NAMALWA (cell line): ENCODE measurements at regions not wholly inside any gene's neighbourhood (a gene's known extent, or its start where the extent isn't known, plus 50 kb on each side); places are given as distances from the start of the nearest gene placed in this dataset.

Source experiments
- DNase-seq: peaks from one replicate; pipeline ENCODE4 v3.0.0-alpha.2; 2015; ENCODE audit warnings: low spot score

DNA sequence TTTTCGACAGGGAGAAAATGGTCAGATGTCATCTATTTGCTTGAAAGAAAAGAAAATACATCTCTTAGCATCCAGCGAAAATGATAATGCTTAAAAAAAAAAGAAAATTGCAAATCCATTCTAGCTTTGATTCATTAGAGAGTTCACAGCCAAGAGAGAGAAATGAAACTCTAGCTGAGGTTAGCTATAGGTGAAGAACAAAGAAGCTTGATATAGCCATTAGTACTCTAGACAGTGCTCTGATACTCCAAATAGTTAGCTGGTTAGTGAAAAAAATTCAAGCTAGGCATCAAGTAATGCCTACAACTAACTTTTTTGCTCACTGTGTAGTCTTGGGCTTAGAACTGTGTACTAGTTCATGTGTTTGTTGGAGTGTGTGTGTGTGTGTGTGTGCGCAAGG lies 721.6 kb upstream of the SOX9 start:
- DNase-seq: no peak

DNA sequence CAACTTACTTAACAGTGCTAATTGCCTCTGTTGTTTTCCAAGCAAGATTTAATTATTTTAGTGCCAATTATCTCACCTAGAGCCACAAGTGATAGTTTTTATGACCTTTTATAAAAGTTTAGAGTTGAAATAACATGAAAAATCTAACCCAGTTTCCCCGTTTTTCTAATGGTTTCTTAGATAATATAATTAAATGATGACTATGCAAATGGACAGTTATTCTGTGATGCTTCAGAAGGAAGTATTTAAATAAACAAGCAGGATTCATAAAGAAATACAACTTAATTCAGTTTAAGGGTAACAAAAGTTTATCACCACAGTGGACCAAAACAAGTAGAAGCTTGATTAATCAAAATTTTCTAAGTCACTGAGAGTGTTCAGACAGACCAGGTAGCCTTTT lies 721.2 kb upstream of the SOX9 start:
- DNase-seq: no peak

DNA sequence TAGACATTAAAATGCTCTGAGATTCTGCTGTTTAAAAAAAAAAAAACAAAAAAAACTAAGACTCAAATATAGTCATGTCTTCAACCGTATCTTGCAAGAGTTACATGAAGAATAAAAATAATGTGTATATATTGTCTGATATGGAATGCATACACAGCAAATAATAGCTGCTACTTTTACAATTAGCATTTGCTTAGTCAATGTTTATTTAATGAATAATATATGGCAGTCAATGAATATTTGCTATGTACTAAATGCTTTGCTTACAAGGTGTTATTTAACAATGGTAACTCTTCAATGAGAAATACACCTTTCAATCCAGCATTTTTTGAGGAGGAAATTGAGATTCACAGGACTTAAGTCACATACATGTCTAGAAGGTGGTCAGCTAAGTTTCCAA lies 718.8 kb upstream of the SOX9 start:
- DNase-seq: no peak

DNA sequence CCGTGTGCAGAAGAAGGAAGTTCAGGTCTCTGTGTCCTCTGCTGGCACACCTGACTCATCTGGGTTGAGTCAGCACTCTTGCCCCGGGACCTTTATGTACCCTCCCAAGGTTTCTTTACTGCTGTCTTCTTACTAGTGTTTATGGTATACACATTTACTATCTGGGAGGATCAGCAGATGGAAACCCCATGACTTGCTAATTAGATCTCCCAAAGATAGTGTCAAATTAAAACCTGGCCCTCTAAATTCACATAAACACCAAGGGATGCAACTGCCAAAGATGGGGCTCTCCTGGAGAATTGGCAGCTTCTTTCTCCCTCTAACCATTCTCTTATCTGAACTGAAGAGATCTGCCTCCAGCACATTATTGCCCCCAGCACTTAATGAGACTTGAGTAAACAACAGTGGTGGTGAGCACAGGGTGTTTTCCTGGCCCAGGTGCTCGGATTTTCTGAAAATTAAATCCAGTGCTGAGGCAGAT lies 718.1 kb upstream of the SOX9 start:
- DNase-seq: no peak

DNA sequence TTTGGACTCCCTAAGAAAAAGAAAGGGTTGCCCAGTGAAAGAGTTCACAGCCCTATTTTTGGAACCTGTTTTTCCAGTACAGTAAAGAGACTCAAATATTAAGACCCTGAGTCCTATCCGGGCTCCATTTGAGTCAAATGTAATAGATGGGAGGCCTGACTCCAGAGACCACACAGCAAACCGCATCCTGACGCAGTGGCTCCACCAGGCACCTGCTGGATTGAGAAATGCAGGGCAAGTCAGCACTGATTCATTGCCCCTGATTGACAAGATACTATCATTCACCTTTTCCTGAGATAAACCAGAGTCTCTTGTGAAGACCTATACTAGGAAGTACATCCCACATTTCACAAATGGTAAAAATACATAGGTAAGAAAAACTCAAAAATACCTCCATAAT lies 715.7 kb upstream of the SOX9 start:
- DNase-seq: no peak

DNA sequence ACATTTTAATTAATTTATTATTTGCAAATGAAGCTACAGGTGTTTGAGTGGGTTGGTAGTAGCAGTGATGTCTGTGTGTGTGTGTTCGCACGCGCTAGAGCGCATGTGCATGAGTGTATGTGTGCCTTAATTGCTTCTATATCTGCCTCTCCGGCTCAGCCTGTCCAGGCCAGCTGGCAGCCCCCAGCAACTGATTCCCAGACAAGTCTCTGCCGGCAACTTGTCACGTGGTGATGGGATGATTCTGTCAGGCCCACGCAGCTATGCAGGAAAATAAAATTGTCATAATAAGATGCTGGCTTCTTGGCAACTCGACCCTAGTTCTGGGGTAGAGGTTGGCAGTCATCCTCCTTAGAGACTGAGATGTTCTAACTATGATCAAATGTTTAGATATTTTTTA lies 712.8 kb upstream of the SOX9 start:
- DNase-seq: no peak

DNA sequence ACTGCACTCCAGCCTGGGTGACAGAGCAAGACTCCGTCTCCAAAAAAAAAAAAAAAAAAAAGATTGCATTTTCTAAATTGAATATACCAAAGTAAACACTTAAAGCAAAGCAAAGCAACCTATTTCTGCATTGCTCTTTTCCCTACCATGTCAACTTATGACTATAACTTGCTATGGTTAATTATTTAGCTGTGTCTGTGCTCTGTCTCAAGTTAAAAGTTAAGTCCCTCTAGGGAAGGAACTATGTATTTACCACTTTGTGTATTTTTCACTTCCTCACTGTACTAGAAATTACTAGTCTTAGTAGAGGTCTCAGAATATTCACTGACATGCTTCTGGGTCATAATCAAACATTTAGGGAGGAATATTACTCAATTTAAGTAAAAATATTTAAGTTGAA lies 711.7 kb upstream of the SOX9 start:
- DNase-seq: no peak

DNA sequence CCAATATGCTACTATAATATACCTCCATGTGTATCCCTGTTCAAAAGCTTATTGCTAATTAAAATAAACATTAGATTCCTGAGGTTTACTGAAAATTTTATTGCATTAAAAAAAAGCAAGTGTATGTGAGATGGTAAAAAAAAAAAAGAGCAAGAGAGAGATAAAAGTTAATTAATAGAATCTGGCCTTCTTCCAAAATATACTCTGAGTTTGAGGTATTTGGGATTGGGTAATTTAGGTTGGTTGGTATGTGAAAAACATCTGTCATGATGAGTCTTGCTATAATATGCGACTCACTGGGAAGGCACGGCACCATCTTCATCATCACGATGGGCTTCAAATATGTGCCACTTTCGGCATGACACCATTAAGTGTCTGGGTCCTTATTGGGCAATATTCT lies 711.1 kb upstream of the SOX9 start:
- DNase-seq: no peak

DNA sequence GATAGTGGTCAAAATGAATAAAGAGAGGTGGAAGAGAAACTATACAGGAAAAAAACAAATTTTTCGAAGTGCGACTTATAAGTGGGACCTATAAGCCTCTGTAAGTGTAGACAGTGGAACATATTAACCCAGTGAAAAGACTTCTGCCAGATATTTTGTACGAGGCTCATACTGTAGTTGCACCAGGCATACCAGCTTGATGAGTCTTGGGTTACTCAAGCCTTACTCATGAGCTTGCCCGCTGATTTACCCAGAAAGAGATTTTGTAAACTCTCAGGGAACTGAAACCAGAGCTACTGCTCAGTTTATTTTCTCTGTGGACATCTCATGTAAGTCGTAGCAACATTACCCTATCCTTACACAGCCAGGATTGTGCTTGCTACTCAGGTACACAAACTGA lies 708.0 kb upstream of the SOX9 start:
- peak; percentile 1 for DNase-seq

DNA sequence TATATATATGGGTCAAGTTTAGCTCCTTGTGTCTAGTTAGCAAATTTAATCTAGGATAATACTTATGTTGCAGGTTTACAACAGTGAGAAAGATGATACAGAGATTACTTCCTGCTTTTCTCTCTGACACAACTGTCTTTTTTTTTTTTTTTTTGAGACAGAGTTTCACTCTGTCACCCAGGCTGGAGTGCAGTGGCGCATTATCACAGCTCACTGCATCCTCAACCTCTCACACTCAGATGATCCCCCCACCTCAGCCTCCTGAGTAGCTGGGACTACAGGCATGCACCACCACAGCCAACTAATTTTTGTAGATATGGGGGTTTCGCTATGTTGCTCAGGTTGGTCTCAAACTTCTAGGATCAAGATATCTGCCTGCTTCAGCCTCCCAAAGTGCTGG lies 706.9 kb upstream of the SOX9 start:
- no peak for DNase-seq

DNA sequence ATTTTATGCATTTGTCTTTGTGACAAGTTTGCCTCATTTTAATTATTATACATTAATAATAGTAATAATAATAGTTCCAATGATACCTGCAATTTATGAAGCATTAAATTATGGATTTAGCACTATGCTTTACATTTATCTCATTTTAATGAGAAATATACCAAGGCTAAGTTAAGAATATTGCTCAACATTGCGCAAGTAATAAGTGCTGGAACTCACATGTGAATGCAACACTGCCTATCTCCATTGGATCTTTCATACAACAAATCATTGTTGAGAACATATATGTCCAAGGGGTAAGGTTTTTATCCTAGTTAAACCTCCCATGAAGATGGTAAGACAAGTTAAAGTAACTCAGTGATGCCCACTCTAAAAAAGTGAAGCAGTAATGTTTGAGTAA lies 703.7 kb upstream of the SOX9 start:
- no peak for DNase-seq

DNA sequence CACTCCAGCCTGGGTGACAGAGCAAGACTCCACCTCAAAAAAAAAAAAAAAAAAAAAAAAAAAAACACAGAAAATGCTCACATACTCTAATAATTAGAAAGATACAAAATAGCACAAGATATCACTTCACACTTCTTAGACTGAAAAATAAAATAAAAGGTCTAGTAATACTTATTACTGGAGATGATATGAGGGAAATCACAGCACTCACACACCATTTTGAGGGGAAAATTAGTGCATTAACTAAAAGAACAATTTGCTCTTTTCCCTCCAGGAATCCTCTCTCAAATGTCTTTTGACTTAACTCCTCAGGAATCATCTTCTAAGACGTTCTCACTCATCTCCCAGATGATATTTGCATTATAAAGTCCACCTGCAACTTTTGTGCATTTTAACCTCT lies 697.9 kb upstream of the SOX9 start:
- DNase-seq: no peak

DNA sequence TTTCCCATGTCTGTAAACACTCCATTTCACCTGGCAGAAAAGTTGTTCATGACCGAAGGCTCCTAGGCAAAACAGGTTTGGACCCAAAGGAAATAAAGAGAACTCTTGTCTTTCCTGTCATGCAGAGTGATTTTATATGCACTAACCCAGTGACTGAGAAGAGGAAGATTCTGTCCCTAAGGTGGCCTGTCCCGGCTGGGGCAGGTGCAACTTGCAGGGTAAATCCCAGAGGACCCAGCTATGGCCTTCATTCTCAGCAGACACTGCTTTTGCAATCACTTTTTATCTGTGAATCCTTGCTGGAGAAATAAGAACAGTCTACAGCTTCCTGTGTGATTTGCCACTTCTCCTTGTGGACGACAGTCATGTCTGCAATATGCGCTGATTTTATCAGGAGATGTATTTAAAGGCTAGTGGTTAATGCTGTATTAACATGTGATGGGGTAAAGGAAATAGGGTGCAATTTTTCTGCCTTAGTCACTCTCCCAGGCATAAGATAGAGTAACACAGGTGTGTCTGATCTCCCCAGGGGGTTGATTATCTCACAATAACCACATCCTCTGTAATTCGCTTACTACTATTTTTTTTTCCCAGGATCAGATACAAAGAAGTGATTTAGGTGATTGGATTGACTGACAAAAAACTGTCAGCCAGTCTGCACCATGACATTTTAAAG lies 696.8 kb upstream of the SOX9 start:
- no peak for DNase-seq

DNA sequence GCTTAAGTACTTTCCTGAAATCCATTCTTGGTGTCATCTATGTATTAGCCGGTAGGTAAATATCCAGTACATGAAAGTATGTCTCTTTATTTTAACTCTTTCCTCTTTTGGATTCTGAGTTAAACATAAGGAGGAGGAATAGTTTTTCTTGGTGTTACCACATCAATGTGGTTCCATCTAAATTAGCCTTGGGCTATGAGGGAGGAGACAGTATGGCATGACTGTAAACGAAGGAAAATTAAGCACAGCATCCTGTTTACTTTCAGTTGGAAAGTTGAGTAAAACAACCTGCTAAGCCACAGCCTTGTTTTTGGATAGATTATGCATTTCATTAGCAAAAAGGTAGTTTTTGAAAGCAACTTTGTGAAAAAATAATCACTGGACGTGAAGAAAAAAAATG lies 693.0 kb upstream of the SOX9 start:
- DNase-seq: no peak

DNA sequence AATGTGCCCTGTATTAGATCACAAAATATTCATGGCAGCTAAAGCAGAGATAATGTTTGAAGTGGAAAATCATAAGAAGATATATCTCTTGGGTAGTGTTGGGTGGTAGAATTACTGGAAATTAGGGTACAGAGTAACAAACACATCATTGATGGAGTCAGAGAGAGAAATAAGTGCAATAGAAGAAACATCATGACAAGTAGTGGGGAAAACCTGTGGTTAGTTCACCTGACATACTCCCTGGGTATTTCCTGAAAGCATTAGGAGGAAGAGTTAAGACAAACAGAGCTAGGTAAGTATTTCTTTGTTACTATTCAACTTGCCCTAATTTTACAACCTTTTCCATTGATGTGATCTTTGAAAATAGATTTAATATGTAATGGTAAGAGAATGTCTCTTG lies 691.9 kb upstream of the SOX9 start:
- no peak for DNase-seq

DNA sequence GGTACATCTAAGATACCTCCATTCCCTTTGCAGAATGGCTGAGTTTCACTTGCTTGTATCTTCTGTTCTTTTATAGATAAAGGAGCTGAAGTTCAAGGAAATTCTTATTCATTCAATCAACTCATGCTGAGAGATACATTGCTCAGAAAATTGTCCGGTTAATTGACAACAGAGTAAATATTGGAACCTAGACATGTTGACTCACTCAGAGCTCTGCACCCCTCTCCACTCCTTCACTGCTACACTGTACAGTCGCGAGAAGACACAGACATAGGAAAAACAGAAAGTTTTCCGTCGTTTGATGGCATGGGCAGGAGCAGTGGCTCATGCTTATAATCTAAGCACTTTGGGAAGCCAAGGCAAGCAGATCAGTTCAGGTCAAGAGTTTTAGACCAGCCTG lies 690.5 kb upstream of the SOX9 start:
- no peak for DNase-seq

DNA sequence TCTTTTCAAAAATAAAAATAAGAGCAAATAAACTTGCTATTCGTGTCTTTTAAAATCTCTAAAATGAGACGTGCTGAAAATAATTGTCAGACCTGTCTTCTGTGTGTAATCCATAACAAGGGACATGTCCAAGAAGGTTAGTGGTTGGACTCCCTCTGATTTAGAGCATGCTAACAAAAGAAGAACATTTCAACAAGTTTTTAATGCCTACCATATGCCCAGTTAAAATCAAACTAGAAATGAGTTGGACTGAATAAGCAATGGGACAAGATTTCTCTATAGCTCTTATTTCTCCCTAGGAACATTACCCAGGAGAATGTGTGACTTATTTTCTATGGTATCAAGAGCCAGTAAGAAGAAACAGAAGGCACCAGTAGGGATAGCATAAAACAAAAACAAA lies 689.7 kb upstream of the SOX9 start:
- no peak for DNase-seq

DNA sequence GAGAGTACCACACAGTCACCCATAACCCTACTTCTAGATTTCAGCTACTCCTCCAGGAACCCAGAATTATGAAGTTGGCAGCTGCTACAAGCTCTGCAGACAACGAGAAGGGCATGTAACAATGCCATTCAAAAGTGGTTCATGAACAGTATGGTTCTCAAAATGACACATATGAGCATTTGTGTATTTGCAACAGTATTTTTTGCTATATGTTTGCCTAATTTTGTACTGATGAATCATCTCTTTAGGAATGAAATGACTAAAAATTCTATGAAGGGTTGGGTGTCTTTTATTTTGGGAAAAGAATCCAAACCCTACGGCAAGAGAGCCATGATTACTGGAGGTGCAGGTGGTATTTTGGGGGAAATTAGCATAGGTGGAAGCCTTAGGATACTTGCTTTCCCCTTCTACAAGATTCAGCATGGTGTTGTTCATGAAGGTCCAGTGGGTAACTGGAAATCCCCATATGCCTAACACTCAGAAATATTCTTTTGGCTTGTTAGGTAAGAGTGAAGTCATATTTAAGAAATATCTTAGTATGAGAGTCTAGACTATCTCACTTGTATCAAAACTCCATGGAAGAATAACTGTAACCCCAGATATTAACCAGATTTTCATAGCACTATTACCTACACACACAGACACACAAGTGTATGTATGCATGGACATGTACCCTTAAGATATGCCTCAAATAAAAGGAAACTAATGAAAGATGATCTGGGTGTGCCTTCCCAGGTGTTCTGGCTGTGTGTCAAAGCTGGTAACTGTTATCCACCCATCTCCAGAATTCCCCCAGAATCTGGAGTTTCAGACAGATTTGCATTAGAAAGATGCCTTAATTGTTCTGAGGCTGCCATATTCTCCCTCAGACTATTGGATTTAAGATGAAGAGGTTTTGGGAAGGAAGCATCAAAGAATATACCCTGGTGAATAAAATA lies 688.2 kb upstream of the SOX9 start:
- DNase-seq: no peak

DNA sequence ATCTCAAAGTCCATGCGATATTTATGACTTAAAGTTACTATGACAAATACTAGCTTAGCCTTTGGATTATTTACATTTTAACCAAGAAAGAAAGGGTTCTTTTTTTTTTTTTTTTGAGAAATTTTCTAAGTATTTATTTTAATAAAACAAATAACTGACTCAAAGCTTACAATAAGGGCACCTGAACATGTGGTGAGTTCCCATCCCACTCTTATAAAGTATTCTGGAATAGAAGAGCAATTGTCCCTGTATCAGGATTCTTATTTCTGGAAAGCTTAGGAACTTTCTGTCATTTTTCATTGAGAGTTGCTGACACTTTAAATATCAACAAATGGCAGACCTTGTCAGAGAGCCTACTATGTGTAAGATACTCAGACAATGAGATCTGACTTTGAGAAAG lies 686.1 kb upstream of the SOX9 start:
- DNase-seq: no peak

DNA sequence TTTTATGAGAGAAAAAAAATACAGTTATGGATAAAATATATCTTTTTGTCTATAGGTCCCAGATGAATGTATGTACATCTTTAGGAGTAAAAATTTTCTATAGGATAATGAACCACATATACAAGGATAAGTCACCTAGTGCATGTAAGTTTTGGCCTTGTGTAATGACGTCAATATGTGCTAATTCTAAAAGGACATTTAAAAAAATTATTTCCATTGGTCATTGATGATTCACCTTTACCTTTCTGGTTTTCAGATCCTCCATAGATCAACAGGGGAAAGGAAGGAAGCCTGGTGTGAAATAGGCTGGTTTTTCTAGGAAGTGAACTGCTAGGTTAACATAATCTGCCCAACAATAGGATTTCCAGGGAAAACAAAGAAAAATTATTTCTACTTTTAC lies 684.3 kb upstream of the SOX9 start:
- no peak for DNase-seq

DNA sequence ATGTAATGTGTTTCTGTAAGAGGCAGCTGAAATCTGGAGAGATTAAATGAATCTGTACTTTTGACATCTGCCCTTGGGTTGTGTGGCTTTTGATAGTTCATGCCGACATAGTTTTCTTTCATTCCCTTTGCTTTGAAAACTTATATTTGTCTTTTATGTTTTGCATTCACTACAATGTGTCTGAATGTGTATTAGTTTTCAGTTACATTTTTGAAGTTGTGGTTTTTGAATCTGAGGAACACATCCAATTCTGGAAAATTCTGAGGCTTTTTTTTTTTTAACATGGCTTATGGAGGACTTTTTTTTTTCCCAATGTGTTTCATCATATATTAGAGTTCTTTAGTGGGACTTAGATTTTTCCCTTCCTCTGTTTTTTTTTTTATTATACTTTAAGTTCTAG lies 683.7 kb upstream of the SOX9 start:
- DNase-seq: no peak

DNA sequence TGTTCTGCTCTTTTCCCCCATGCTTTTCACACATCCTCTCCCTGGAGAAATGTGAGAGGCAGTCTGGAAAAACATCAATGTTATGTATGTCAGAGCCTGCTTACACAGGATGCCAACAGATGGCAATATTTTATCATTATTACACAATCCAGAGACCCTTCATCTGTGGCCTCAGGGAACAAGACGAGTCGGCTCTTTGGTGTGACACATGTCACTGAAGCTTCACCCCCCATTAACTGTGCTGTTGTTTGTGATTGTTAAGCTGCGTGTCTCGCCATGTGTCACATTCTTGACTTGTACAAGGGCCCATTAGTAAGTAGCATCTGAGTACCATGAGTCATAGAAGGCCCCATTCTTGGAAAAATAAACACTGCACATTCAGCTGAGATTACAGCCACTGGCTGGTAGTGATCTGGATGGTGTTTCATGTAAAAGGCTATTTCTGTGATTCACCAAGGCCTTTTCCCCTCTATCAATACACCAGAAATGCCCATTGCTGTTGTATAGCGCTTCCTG lies 682.1 kb upstream of the SOX9 start:
- DNase-seq: no peak

DNA sequence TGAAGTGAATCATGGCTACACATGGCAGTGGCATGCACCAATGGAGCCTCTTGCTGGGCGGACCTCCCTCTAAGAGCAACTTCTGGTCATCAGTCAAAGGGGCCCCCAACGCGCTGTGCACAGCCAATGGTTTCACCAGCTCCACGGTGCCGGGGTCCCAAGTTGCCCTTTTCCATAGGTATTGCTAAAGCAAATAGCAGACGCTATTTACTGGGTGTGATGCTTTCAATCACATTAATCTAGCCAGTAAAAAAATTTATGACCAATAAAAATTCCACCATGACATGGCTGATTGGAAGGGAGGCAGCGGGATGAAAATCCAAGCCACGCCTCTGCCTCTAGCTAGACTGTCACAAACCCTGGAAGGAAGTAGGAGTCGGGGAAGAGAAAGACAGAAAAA lies 680.3 kb upstream of the SOX9 start:
- DNase-seq: no peak
